GM21360 (cell line): ENCODE measurements at regions not wholly inside any gene's neighbourhood (a gene's known extent, or its start where the extent isn't known, plus 50 kb on each side); places are given as distances from the start of the nearest gene placed in this dataset.
"Not testable (repeated sequence)": the region's sequence is repeated elsewhere in the genome, so short reads cannot be mapped to it uniquely, and the experiment has no call there.

ENCODE experiments used
- ATAC-seq: cut with Tn5 transposase; IDR thresholded peaks from one replicate; pipeline ENCODE4 v1.9.1; 2021; ENCODE audit warnings: mild to moderate bottlenecking, moderate library complexity; ENCODE audit not compliant: unreplicated experiment

GRCh38 chr18:65671621-65672415, 79.0 kb upstream of the CDH7 start:
- no peak for ATAC-seq

- not testable (repeated sequence) for ATAC-seq
Measured at GRCh38 chr18:65670145-65670544, 80.7 kb upstream of the CDH7 start.

DNA sequence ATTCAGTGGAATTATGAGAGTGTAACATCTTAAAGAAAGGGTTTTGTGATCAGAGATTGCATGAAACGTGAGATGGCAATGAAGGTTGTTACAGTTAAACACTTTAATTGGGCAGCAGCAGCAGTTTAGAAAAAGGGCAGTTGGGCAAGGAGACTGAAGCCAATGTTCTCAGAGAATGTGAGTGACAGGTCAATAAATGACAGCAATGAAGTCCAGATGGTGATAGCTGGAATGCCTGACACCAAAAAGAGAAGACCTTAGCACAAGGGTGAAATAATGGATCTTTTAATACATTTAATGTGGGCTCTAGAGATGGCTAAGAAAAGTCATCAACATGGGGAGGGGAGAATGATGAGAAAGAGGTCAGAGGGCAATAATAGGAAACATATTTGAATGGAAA, 89.4 kb upstream of the CDH7 start:
- ATAC-seq = no peak

DNA sequence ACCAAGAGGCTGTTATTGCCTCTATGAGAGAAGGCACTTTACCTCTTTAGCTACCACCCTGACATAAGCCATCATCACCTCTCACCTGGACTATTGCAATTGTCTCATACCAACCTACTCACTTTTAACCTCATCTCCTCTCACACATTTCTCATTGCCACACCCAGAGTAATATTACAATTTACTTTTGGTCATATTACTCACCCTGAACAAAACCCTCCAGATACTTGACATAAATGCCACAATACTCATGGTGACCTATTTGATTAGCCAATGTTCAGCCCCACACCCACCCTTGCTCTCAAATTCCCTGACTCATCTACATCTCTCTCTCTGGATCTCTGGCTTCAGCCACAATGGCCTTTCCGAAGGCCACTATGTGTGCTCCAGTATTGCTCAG, 90.9 kb upstream of the CDH7 start:
- no peak for ATAC-seq

DNA sequence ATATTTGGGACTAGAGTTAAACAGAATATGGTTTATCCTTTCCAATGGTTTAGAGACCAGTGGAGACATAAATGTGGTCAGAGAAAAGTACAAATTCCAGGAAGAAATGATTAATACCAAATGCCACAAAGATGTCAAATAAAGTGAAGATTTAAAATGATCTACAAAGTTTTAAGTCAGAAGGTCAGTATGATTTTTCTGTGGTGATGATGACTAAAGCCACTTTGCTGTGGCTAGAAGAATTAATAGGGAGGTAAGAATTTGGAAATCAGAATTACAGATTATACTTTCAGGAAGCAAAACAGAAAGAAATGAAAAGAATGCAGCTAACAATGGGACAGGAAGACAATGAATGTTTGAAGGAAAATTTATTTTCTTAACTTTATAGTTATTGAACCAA, 91.5 kb upstream of the CDH7 start:
- no peak for ATAC-seq

DNA sequence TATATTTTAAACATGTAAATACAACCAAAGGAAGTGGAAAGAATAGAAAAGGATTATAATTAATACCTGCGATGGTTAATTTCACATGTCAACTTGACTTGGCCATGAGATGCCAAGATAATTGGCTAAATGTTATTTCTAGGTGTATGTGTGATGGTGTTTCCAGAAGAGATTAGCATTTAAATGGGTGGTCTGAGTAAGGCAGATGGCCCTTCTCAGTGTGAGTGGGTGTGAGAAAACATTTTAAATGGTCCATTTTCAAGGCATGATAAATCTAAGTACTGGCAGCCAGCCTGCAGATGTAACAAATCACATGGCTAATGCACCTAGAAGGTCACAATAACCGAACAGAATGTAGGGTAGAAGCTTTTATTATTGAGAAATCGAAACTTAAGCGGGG, 99.6 kb upstream of the CDH7 start:
- ATAC-seq = no peak

GRCh38 chr18:65632236-65632635, 118.6 kb upstream of the CDH7 start:
- no peak for ATAC-seq

DNA sequence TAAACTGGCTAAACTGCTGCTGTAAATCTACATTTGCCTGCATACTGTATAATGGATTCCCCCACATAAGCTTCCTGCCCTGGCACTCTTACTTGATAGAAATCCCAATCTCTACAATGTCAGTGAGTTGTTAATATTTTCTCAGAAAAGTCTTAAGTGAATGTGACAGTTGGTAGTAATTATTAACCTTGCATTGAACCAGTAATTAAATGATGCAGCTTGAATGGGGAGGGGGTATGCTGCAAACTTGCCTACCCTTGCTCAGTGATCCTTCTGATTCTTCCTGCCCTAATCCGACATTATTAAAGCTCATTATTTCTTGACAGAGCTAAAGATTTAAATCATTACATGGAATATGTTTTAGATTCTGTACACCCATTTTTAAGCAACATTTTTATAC, 119.0 kb upstream of the CDH7 start:
- no peak for ATAC-seq

DNA sequence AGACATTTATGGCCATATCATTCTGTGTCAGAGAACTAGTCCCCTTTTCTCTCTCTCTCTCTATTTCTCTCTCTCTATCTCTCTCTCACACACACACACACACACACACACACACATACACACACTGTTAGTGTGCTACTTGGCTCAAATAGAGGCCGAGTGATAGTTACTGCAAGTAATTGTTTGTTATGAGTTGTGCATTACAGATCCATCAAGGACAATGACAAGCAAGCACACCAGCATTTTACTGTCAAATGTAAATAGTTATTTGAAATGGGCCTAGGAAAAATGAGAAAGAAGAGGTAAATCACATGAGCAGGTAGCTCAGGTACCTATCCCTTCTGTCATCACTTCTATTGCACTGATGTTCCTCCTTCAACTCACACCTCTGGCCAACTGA, 122.4 kb upstream of the CDH7 start:
- no peak for ATAC-seq

DNA sequence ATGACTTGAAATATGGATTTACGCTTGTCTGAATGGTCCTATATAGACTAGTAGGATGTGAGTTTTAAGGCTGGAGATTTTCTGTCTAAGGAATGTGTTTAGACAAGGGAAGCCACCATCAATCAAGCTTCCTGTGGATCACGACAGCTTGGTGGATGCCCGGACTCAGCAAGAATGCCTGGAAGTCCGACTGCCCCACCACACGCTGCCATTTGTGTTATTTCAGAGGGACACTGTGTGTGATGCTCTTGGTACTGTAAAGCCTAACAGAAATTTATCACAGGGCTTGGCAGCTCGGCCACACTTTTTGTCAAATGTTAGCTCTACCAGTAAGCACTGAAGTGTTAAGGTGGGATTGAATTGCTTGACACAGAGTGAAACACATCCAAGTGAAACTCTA, 127.1 kb upstream of the CDH7 start:
- no peak for ATAC-seq

GRCh38 chr18:65622436-65622835, 128.4 kb upstream of the CDH7 start:
- no peak for ATAC-seq

DNA sequence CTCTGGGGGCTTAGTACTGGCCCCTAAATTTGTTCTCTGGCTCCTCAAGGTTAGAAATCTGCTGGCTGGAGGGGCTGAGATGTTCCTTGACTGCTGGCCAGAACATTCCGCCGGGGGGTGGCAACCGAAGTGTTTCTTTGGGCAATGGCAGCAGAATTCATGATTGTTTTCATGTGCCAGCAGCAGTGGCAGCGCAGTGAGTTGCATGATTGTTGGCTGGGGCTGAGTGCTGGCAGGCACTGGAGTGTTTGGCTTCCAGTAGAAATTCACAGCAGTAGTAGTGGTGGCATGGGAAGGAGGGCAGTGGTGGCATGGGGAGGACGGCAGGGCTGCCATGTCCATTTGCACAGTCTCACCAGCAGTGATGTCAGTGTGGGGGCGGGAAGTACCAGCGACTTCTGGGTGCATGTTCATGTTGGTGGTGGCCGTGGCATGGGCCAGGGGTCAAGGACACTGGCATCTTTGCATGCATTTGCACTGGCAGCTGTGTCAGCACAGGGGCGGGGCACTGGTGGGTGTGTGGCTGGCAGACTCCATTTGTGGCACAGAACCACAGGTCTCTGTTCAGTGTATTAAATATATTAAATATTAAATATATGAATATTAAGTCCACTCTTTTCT, 130.6 kb upstream of the CDH7 start:
- ATAC-seq = no peak

- no peak for ATAC-seq
Measured at GRCh38 chr18:65610939-65611338, 139.9 kb upstream of the CDH7 start.

- no peak for ATAC-seq
Measured at GRCh38 chr18:65608471-65608870, 142.3 kb upstream of the CDH7 start.

- no peak for ATAC-seq
Measured at GRCh38 chr18:65607161-65607560, 143.7 kb upstream of the CDH7 start.

DNA sequence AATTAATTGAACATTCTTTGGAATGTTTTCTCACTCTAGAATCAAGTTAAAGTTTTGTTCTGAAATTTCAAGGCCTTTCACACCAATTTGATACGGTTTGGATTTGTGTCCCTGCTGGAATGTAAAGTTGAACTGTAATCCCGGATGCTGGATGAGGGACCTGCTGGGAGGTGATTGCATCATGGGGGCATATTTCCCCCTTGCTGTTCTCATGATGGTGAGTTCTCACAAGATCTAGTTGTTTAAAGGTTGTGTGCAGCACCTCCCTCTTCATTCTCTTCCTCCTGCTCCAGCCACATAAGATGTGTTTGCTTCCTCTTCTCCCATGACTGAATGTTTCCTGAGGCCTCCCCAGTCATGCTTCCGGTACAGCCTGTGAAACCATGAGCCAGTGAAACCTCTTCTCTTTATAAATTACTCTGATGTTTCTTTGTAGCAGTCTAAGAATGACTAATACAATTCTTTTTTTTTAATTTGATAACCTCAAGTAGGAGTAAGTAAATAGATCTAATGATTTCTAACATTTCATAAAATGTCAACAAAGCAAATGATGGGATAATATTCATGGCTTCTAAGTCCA, 144.2 kb upstream of the CDH7 start:
- ATAC-seq = no peak

DNA sequence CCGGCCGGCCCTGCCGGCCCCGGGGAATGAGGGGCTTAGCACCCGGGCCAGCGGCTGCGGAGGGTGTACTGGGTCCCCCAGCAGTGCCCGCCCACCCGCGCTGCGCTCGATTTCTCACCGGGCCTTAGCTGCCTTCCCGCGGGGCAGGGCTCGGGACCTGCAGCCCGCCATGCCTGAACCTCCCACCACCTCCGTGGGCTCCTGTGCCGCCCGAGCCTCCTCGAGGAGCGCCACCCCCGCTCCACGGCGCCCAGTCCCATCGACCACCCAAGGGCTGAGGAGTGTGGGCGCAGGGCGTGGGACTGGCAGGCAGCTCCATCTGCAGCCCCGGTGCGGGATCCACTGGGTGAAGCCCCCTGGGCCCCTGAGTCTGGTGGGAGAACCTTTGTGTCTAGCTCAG, 145.5 kb upstream of the CDH7 start:
- not testable (repeated sequence) for ATAC-seq

DNA sequence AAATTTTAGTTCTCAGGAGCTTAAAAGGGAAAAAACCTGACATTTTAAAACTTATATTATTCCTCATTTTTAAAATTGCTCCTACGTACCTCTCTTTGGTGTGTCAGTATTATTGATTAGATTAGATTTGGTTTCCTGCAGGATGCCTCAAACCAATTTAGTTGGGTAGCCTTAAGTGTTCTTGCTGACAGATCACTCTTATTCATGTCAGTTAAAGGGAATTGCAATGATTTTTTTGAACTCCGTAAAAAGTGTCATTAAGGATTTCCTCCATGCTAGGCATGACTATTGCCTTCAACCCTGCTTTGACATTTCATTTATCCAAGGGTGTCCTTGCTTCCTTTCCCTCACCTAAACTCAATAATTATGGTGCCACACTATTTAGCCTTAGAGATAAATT, 149.0 kb upstream of the CDH7 start:
- ATAC-seq = no peak

DNA sequence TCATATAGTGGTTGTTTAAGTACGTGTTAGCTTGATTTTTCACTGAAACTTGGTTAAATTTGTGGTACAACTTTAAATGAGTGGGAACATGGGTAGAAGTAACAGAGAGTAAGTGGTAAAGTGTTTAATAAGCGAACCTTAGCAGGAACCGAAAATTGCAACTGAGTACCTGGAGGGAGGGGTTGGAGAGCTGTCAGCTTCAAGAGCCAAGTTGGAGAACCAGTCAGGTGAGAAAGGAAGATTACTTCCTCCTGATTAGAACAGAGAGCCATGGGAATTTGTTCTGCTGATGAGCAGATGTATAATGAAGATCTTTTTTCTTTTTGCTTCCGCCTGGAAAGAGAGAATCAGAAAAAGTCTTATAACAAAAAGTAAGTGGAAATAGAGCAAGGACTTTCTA, 158.4 kb upstream of the CDH7 start:
- no peak for ATAC-seq

- ATAC-seq = no peak
Measured at GRCh38 chr18:65587491-65587890, 163.3 kb upstream of the CDH7 start.

DNA sequence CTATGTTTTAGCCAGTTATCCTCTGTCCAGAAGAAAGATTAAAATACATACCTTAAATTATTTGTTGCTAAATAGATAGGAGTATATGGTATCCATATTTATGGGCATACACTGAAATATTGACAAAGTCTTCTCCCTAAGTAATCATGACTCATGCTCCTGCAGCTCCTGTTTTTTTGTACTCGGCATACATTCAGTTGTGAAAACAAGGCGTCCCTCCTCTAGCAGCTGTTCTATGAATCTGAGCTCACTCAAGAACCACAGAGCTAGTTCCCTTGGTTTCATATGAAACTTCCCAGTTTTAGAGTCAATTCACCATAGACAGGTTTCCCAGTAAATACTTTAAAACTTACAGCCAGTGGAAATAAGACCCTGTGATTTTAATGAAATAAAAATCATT, 168.7 kb upstream of the CDH7 start:
- ATAC-seq = not testable (repeated sequence)

DNA sequence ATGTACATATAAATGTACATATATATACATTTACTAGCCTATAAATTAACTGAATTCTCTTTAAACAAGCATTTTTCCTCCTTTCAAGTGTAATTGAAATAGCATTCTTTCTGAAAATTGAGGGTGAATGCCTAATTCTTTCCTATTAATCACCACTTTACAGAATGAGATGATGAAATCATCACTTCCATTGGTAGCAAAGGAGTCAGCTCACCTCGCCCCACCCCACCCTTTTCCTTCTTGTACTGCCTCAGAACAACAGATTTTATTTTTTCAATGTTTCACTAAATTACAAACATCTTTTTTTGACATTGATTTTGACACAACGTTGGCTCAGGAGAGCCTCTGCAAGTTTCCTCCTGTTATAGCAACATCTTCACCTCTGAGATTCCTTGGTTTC, 181.9 kb upstream of the CDH7 start:
- no peak for ATAC-seq
